ENCODE measurements at regions not wholly inside any gene's neighbourhood (a gene's known extent, or its start where the extent isn't known, plus 50 kb on each side); places are given as distances from the start of the nearest gene placed in this dataset.

DNA sequence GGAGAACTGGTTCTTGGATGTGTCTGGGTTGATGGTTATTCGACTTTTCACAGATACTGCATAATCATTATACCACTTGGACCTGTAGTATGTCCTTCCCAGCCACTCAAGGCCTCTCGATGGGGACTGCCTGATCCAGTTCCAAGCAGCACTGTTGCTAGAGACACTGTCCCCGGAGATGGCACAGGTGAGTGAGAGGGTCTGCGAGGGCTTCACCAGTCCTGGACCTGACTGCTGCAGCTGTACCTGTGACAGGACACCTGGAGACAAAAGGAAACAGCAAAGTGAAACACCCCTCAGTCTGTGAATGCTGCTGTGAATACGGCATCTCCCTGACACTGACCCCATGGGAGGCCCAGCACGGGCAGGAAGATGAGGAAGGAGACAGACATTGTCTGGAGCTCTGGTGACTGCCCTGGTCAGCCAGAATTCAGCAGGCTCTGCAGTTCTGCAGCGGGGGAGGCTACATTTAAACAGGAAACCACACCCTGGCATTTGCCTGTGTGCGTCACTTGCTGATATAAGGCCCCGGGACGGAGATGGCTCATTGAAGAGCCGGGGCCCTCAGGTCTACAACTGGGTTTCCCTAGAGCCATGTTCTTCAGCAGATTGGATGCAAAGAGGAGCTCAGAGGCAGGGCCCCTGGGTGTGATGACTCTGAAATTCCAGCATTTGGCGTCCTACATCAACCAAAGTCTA is 413.6 kb downstream of the TMEM121 start:
- Histone ChIP-seq H4K20me1 (ENCODE audit: insufficient read depth, low read length) (no peaks in the 10 kb centered on the region), H3K9ac (ENCODE audit: low read length) (no peak overlapping the region), H3K4me3 (ENCODE audit: insufficient read depth, low read depth, low read length) (no peak overlapping the region), H2AFZ (ENCODE audit: low read depth, low read length) (no peak overlapping the region), H3K9me3 (ENCODE audit: insufficient read depth, low read depth, low read length) (peaks cover 20% of the 10 kb centered on the region), H3K27ac (ENCODE audit: low read depth, low read length) (no peak overlapping the region), H3K4me1 (ENCODE audit: insufficient read depth, low read length) (no peaks in the 10 kb centered on the region), H3K4me2 (ENCODE audit: low read length) (no peak overlapping the region), H3K36me3 (ENCODE audit: insufficient read depth, low read length) (no peaks in the 10 kb centered on the region), H3K27me3 (ENCODE audit: insufficient read depth, low read length) (no peaks in the 10 kb centered on the region), H3K79me2 (ENCODE audit: insufficient read depth, low read length) (no peaks in the 10 kb centered on the region)
- no peak for TF ChIP-seq EZH2 (IDR thresholded peaks at IDR 0.05; ENCODE audit: insufficient read depth, low read length)
- TF ChIP-seq, protein P1, sequence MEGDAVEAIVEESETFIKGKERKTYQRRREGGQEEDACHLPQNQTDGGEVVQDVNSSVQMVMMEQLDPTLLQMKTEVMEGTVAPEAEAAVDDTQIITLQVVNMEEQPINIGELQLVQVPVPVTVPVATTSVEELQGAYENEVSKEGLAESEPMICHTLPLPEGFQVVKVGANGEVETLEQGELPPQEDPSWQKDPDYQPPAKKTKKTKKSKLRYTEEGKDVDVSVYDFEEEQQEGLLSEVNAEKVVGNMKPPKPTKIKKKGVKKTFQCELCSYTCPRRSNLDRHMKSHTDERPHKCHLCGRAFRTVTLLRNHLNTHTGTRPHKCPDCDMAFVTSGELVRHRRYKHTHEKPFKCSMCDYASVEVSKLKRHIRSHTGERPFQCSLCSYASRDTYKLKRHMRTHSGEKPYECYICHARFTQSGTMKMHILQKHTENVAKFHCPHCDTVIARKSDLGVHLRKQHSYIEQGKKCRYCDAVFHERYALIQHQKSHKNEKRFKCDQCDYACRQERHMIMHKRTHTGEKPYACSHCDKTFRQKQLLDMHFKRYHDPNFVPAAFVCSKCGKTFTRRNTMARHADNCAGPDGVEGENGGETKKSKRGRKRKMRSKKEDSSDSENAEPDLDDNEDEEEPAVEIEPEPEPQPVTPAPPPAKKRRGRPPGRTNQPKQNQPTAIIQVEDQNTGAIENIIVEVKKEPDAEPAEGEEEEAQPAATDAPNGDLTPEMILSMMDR (IDR thresholded peaks at IDR 0.05; ENCODE audit: insufficient read depth, low read depth, low read length), result no peak
- no peaks in the 10 kb centered on the region for H3K36me3 Mint-ChIP-seq (ENCODE audit: low read depth, unreplicated experiment)
- DNase-seq (ENCODE audit: low read depth) (no peak), FAIRE-seq (no peak)
- peaks cover 7% of the 10 kb centered on the region for H3K9me3 Mint-ChIP-seq (ENCODE audit: unreplicated experiment)
- H3K4me3 Mint-ChIP-seq (ENCODE audit: unreplicated experiment), result no peak overlapping the region
- H3K27me3 Mint-ChIP-seq (ENCODE audit: low read depth, unreplicated experiment), result no peaks in the 10 kb centered on the region
- no peaks in the 10 kb centered on the region for H3K4me1 Mint-ChIP-seq (ENCODE audit: low read depth, unreplicated experiment)
- no peak overlapping the region for H3K27ac Mint-ChIP-seq (ENCODE audit: unreplicated experiment)

DNA sequence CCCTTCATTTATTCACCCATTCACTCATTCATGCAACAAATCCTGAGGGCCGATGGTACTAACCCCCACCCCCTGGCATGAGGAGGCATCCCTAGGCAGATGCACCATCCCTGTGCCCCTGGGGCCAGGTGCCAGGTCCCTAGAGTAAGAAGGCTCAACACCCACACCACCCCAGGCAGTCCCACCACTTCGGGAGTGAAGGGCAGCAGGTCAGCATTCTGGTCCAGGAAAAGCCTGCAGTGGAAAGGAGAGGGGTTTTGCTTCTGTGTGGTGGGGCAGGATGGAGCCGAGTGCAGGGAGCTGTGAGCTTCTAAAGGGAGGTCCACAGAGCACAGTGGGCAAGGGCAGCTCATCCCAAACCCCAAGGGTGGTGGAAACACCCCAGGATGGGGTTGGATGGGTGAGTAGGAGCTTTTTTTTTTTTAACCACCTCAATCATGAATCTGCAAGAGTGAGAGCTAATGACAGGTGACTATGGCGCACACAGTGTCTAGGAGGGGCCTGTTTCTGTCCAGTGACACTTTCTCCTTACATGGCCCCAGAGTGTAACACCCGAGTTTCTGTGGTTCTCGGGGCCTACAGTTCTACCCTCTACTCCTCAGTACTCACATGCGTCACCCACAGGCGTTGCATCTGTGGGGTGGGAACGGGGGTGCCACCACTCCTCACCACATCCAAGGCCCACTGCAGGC is 414.3 kb downstream of the TMEM121 start:
- H3K9ac ChIP-seq (ENCODE audit: low read length), result no peak overlapping the region
- no peak for FAIRE-seq
- no peaks in the 10 kb centered on the region for H3K36me3 Mint-ChIP-seq (ENCODE audit: low read depth, unreplicated experiment)

More for the DNA sequence above, 414.3 kb downstream of the TMEM121 start:
- no peaks in the 10 kb centered on the region for H3K36me3 ChIP-seq (ENCODE audit: insufficient read depth, low read length)
- H3K27ac ChIP-seq (ENCODE audit: low read depth, low read length), result no peak overlapping the region
- no peak overlapping the region for H2AFZ ChIP-seq (ENCODE audit: low read depth, low read length)
- H3K27me3 Mint-ChIP-seq (ENCODE audit: low read depth, unreplicated experiment), result no peaks in the 10 kb centered on the region
- H3K4me1 ChIP-seq (ENCODE audit: insufficient read depth, low read length), result no peaks in the 10 kb centered on the region
- no peaks in the 10 kb centered on the region for H4K20me1 ChIP-seq (ENCODE audit: insufficient read depth, low read length)
- peaks cover 18% of the 10 kb centered on the region for H3K9me3 ChIP-seq (ENCODE audit: insufficient read depth, low read depth, low read length)
- no peak overlapping the region for H3K4me3 Mint-ChIP-seq (ENCODE audit: unreplicated experiment)
- no peaks in the 10 kb centered on the region for H3K4me1 Mint-ChIP-seq (ENCODE audit: low read depth, unreplicated experiment)
- TF ChIP-seq, protein P1 (IDR thresholded peaks at IDR 0.05; ENCODE audit: insufficient read depth, low read depth, low read length), result no peak
- TF ChIP-seq EZH2 (IDR thresholded peaks at IDR 0.05; ENCODE audit: insufficient read depth, low read length), result no peak
- no peaks in the 10 kb centered on the region for H3K79me2 ChIP-seq (ENCODE audit: insufficient read depth, low read length)
- H3K4me2 ChIP-seq (ENCODE audit: low read length), result no peak overlapping the region
- no peak overlapping the region for H3K4me3 ChIP-seq (ENCODE audit: insufficient read depth, low read depth, low read length)
- no peaks in the 10 kb centered on the region for H3K27me3 ChIP-seq (ENCODE audit: insufficient read depth, low read length)
- no peak for DNase-seq (ENCODE audit: low read depth)
- H3K27ac Mint-ChIP-seq (ENCODE audit: unreplicated experiment), result no peak overlapping the region
- peaks cover 9% of the 10 kb centered on the region for H3K9me3 Mint-ChIP-seq (ENCODE audit: unreplicated experiment)
